ENCODE measurements at regions not wholly inside any gene's neighbourhood (a gene's known extent, or its start where the extent isn't known, plus 50 kb on each side); places are given as distances from the start of the nearest gene placed in this dataset.
A peak's percentile ranks its signal among the peaks of the same experiment; 100 is the strongest.

GRCh38 chr11:128095466-128095981 is 491.8 kb downstream of the ETS1 start:
- Histone ChIP-seq H3K4me1 (ENCODE audit: control insufficient read depth, insufficient read depth, low read length) (no peaks in the 10 kb centered on the region), H3K56ac (ENCODE audit: extremely low read depth, insufficient read depth, low read length) (no peak overlapping the region), H3K36me3 (ENCODE audit: control insufficient read depth, insufficient read depth, low read length) (no peaks in the 10 kb centered on the region), H4K8ac (ENCODE audit: low read depth in 2 of 2, low read length in 2 of 2) (no peak overlapping the region), H2BK15ac (ENCODE audit: low read depth, low read length) (0 out of 3 replicates have a peak overlapping the region, but pooled peaks have one; percentile 26), H3K9ac (ENCODE audit: low read depth, low read length) (no peak overlapping the region), H2BK20ac (ENCODE audit: low read depth, low read length) (peak overlapping the region; percentile 39; the same call in 1 of the 2 replicates), H3K27me3 (ENCODE audit: control insufficient read depth, insufficient read depth, low read length) (peaks cover 2% of the 10 kb centered on the region; the same call in 1 of the 2 replicates), H4K20me1 (ENCODE audit: insufficient read depth, low read length) (no peaks in the 10 kb centered on the region), H2AFZ (replicated peaks; ENCODE audit: low read length, poor library complexity) (peak overlapping the region; percentile 53), H4K91ac (ENCODE audit: insufficient read depth, low read depth, low read length) (no peak overlapping the region), H3K23ac (ENCODE audit: low read depth, low read length) (no peak overlapping the region), H3K4me3 (ENCODE audit: insufficient read depth, low read depth, low read length) (no peak overlapping the region), H3K18ac (ENCODE audit: low read depth, low read length) (no peak overlapping the region), H3K4me2 (ENCODE audit: low read depth, low read length) (no peak overlapping the region), H2AK9ac (replicated peaks; ENCODE audit: low read depth, low read length, poor library complexity) (no peak overlapping the region), H3K4ac (ENCODE audit: low read depth, low read length) (no peak overlapping the region), H2BK120ac (ENCODE audit: low read depth, low read length) (no peak overlapping the region), H4K5ac (ENCODE audit: low read depth, low read length) (no peak overlapping the region), H2AK5ac (ENCODE audit: low read depth, low read length) (no peak overlapping the region), H3K14ac (replicated peaks; ENCODE audit: low read depth, low read length) (0 out of 2 replicates have a peak overlapping the region, but pooled peaks have one; percentile 2), H3K79me1 (ENCODE audit: low read depth in 1 of 2, low read length in 2 of 2) (no peaks in the 10 kb centered on the region), H2BK5ac (ENCODE audit: low read depth, low read length, poor library complexity, severe bottlenecking) (no peak overlapping the region), H3K9me3 (ENCODE audit: control insufficient read depth, insufficient read depth, low read length) (no peaks in the 10 kb centered on the region), H3K27ac (ENCODE audit: insufficient read depth, low read length) (no peak overlapping the region), H3K9me1 (ENCODE audit: insufficient read depth, low read length) (peaks cover 4% of the 10 kb centered on the region; the same call in 1 of the 2 replicates)
- in situ Hi-C loops (cut with MboI; ENCODE audit: low sequenced_read_pairs) (no loop called here), intact Hi-C loops (cut with micrococcal nuclease) (no loop called here), dilution Hi-C loops (cut with HindIII; ENCODE audit: low sequenced_read_pairs, unreplicated experiment) (no loop called here)
- POLR2A ChIA-PET (ENCODE audit: unreplicated experiment): no interaction called here
- ATAC-seq (ENCODE audit: low read depth): peak; percentile 79; the same call in 1 of the 2 replicates
- CTCF ChIA-PET: no interaction called here
- BruUV-seq (replicated peaks): no TSS peak
- TF ChIP-seq ELK1 (IDR thresholded peaks at IDR 0.05; ENCODE audit: borderline replicate concordance, low read depth, low read length) (no peak), FOS (IDR thresholded peaks at IDR 0.05; ENCODE audit: low read depth, low read length) (no peak; the same call in 1 of the 2 replicates), CHD1 (IDR thresholded peaks at IDR 0.05; ENCODE audit: low read depth, low read length) (no peak), CEBPB (IDR thresholded peaks at IDR 0.05; ENCODE audit: low read depth, low read length) (no peak), BHLHE40 (IDR thresholded peaks at IDR 0.05; ENCODE audit: low read depth, low read length) (no peak), RFX5 (IDR thresholded peaks at IDR 0.05; ENCODE audit: low read depth, low read length) (no peak), RAD21 (IDR thresholded peaks at IDR 0.05; ENCODE audit: low read length) (no peak), RCOR1 (IDR thresholded peaks at IDR 0.05; ENCODE audit: insufficient replicate concordance, low read length) (no peak), NFE2L2 (IDR thresholded peaks at IDR 0.05; ENCODE audit: low read depth, low read length) (no peak), SMC3 (IDR thresholded peaks at IDR 0.05; ENCODE audit: low read depth, low read length) (no peak)
- 30% methylated on average over 2 of the region's 2 CpGs; no CpG with 5 or more reads in 1 of the 2 experiments for WGBS, 2 experiments (ENCODE audit: extremely low coverage in 2 of 2, insufficient read length in 1 of 2)
- DNase-seq: peak; percentile 76
